ENCODE measurements at regions not wholly inside any gene's neighbourhood (a gene's known extent, or its start where the extent isn't known, plus 50 kb on each side); places are given as distances from the start of the nearest gene placed in this dataset.

DNA sequence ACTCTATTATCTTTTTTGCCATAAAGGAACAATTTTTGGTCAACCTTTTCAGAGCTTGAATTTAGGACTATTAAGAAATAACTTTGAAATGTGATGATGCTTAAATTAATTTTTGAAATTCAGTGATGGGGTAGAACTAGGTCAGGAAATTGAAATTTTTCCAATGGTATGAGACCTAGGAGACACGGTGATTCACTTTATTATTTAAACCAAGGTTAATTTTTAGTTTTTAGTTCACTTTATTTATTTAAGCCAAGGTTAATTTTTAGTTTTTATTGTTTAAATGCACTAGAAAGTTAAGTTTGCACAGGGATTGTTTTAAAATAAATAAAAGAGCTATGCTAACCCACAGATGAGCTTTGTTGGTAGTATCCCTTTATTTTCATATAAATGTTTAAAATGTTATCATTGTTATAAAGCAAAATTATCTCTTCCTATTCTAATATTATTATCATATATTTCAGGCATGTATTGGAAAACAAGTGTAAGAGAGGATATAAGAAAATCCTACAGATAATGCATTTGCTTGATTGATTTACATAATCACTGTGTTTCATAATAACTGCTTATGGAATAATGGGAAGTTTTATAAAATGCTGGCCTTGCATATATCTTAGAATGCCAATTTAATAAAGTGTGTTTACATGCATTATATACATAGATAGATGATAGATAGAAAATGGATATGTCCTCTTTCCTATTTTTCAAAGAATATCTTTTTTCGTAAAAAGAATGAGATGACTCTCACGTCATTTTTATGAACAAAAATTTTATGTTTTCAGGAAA, 163.6 kb downstream of the HGF start:
- DNase-seq = no peak

- peak in 1 of 2 experiments; percentile 47 for DNase-seq
Measured at GRCh38 chr7:81605493-81605892, 164.4 kb downstream of the HGF start.

DNA sequence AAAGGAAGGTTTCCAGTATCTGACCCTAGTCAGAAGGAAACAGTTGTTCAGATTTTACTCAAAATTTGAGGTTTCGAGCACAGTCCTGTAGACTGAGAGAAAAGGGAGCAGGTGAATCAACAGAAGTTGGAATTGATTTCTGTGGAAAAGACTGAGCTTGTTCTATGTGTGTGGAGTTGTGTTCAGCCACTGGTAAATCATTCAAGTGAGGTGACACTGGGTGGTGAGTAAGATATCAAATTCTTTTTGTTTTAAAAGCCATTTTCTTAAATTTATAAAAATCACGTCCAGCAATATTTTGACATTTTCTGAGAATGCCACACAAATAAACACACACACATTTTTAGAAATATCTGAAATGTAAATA, 165.1 kb downstream of the HGF start:
- no peak for DNase-seq

DNA sequence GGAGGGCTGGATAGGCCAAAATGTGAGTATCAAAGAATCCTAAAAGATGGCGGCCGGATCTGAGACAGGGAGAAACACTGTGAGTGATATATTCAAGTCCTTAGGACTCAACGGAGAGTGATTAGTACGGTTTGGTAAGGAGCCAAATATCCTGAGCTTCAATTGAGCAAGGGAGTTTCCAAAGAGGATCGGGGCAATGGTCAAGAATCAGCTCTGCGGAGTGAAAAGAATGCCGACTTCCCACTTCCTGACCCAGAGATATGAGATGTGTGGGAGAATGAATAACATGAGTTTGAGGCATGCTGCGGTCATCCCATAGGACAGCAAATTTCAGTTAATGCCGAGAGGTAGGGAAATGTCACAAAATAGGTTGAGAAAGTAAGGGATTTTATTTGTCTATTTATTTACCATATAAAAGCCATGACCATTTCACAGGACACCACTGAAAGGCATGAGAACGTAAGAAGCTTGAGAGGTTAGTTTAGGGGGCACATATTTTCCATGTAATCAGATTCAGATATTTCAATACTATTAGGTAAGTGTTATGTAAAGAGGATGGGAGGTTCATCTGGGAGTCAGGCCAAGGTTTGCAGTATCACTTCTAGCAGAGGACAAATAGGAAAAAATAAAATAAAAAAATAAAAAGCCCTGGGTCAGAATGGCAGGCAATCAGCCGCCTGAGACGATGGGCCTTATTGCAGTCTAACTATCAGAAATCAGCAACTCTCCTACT, 165.6 kb downstream of the HGF start:
- DNase-seq = peak in 1 of 2 experiments; percentile 83

DNA sequence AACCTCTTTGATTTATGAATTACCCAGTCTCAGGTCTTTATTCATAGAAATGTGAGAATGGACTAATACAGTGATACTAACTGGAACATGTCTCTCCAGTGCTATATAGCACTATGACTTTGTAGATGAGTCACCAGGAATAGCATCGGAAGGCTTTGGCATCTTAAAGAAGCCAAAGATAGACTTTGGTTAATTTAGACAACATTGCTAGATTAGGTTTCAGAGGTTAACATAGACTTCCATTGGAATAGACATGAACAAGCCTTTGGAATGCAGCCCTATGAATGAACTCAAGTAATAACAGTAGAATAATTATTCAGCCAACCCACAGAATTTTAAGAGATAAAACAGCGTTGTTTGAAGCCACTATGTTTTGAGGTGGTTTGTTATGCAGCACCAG, 169.2 kb downstream of the HGF start:
- DNase-seq = no peak

GRCh38 chr7:81598951-81599350, 170.9 kb downstream of the HGF start:
- DNase-seq = no peak

GRCh38 chr7:81594767-81595166, 175.1 kb downstream of the HGF start:
- DNase-seq = peak in 1 of 2 experiments; percentile 43

DNA sequence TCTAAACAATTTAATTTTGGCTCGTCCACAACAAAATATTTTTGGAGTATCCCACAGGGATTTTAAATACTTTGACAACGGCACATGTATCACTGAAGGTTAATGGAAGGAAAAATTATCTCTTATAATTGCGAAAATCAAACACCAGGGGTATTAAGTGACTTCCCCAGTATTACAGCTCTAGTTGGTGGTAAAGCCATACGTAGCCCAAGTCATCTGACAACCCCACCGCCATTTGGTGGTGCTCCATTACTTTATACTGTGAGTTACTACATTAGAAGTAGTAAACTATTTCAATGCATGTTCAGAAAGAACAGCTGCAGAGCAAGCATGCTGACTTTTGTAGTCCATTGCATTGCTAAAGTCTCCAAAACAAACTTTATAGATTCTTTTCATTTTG, 179.7 kb downstream of the HGF start:
- no peak for DNase-seq

- no peak for DNase-seq
Measured at GRCh38 chr7:81584667-81585066, 185.2 kb downstream of the HGF start.

- no peak for DNase-seq
Measured at GRCh38 chr7:81583882-81584533, 185.8 kb downstream of the HGF start.

GRCh38 chr7:81583090-81583489, 186.8 kb downstream of the HGF start:
- DNase-seq = no peak

- no peak for DNase-seq
Measured at GRCh38 chr7:81577642-81578340, 192.1 kb downstream of the HGF start.

GRCh38 chr7:81574723-81575326, 195.0 kb downstream of the HGF start:
- no peak for DNase-seq

DNA sequence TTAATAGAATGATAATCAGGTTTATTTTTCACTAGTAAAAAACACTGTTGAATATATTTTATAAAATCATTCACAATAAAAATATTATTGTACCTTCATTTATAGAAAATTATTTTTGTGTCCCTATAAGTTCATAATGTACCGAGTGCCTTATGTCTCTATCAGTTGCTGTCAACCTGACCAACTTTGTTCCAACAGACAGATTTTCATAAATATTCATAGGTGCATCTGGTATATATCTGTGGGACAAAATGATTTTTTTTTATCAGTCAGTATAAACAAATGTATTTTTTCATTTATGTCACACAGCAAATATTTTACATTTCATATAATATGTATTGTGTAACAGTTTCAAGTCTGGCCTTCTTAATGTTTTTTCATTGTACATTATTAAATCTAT, 195.9 kb downstream of the HGF start:
- DNase-seq = no peak

DNA sequence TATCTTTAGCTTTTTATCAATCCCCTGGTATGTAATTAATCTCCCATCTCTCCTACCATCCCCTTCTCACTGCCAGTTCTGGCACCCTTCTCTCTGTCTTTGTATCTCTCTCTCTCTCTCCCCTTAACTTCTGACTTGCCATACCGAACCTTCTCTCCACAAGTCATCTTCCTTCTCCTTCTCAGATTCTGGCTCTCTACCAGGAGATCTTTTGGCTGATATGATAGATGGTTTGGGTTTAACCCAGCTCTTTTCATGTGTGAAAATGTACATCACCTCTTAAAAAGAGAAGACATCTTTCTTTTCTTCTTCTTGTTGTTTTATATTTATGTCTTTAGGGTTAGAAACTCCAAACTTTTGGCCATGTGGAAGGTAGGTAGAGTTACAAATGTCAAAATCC, 196.7 kb downstream of the HGF start:
- no peak for DNase-seq

- DNase-seq = no peak
Measured at GRCh38 chr7:81562581-81562980, 207.3 kb downstream of the HGF start.

GRCh38 chr7:81560708-81561107, 209.1 kb downstream of the HGF start:
- no peak for DNase-seq

DNA sequence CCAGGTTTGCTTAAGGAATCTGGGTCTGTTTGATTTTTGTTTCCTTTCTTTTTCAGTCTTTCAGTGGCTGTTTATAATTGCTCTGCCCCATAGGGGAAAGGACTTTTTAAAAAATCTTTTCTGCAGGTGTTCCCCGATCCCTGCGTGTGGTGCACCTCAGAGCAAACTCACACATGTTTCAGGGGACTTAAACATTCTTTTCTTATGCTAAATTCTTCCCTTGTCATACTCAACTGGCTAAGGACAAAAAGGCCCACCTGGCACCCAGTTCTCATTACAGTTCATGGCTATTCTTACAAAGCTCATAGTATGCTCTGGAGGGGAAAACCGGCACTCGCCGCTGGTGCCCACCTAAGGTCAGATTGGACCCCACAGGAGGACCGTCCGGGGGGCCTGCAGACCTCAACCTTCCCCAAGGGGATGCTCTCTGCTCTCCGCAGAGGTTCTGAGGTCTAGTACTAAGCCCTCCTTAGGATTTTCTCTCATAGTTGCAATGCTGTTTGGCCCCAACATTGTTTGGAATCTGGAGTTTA, 220.3 kb downstream of the HGF start:
- no peak for DNase-seq

DNA sequence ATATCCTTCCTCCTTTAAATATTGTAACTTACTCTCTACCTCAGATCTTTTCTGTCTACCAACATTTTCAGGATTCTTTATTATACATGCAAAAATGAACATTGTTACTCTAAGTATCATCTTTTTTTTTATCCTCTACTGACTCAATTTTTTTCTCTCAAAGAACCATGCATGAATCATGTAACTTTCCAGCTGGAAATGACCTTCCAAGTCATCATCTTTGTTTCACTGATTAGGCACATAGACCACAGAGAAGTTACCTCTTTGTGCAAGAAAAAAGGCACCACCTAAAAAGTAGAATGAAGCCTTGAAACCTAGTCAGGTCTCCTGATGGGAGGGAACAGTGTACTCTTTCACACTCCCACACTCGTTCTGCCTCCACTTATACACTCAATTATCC, 234.9 kb downstream of the HGF start:
- DNase-seq = no peak

GRCh38 chr7:81534446-81534845, 235.4 kb downstream of the HGF start:
- DNase-seq = no peak

DNA sequence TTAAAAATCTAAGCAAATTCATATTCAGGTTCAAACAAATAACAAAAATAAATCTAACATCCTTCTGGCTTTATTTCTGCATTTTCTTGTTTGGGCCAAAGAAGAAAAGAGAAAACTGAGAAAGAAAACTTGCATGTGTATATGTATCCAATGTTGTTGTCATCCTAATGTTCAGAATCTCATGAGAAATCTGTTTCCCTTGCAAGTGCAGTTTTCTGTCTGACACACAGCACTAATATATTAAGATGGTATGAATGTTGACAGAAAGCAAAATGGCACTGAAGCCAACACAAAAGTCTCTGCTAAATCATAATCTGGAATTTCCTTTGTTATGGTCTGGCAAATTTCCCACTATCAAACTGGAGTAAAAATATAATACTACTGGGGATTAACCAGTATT, 235.9 kb downstream of the HGF start:
- DNase-seq = no peak

- no peak for DNase-seq
Measured at GRCh38 chr7:81533426-81533825, 236.4 kb downstream of the HGF start.

- no peak for DNase-seq
Measured at GRCh38 chr7:81529785-81530184, 240.1 kb downstream of the HGF start.

Data from NCI-H446 (cell line).